HepG2 (cell line): ENCODE measurements at regions not wholly inside any gene's neighbourhood (a gene's known extent, or its start where the extent isn't known, plus 50 kb on each side); places are given as distances from the start of the nearest gene placed in this dataset.

ENCODE experiments used
- CREB1 ChIP-seq, 2 experiments: fragments of 450-650 bp in 1 of 2; IDR thresholded peaks; 2 replicates each; pipeline ENCODE4 v1.6.1; 2016 to 2017; ENCODE audit warnings: control low read depth in 1 of 2, mild to moderate bottlenecking in 1 of 2, missing compliant biosample characterization in 1 of 2, missing genetic modification characterization in 1 of 2
- CTCF ChIP-seq: sonication (generic); formaldehyde crosslinking; IDR thresholded peaks from 2 replicates; pipeline ENCODE4 v1.5.0; 2020; ENCODE audit warnings: mild to moderate bottlenecking, missing genetic modification reagents, moderate library complexity
- ELF3 ChIP-seq: IDR thresholded peaks from 2 replicates; pipeline ENCODE4 v1.6.1; 2016; ENCODE audit warnings: missing genetic modification reagents, missing compliant biosample characterization
- FOXA1 ChIP-seq, 2 experiments: fragments of 450-650 bp in 1 of 2; sonication (generic) in 1 of 2; formaldehyde crosslinking in 1 of 2; IDR thresholded peaks; 2 replicates each; pipeline versions ENCODE4 v1.4.0 to v1.6.1; 2016 to 2020; ENCODE audit warnings: missing genetic modification reagents in 1 of 2
- FOXA3 ChIP-seq: IDR thresholded peaks from 2 replicates; pipeline ENCODE4 v1.6.1; 2016; ENCODE audit warnings: missing genetic modification reagents, missing compliant biosample characterization
- FOXM1 ChIP-seq: sonication (generic); formaldehyde crosslinking; IDR thresholded peaks from 2 replicates; pipeline ENCODE4 v1.5.0; 2020; ENCODE audit warnings: missing genetic modification reagents
- HIC2 ChIP-seq: sonication (generic); formaldehyde crosslinking; IDR thresholded peaks from 2 replicates; pipeline ENCODE4 v1.9.0; 2022; ENCODE audit warnings: low read depth, missing genetic modification reagents
- MLX ChIP-seq: IDR thresholded peaks from 2 replicates; pipeline ENCODE4 v1.6.1; 2016
- NFYB ChIP-seq: sonication (generic); formaldehyde crosslinking; IDR thresholded peaks from 2 replicates; pipeline ENCODE4 v1.4.0; 2020; ENCODE audit warnings: missing genetic modification reagents
- PPARG ChIP-seq: conservative IDR thresholded peaks from 2 replicates; pipeline ENCODE4 v1.6.1; 2016; ENCODE audit warnings: missing biosample characterization, missing genetic modification reagents
- RARA ChIP-seq: IDR thresholded peaks from 2 replicates; pipeline ENCODE4 v1.6.1; 2016; ENCODE audit warnings: missing genetic modification reagents, missing compliant biosample characterization
- SALL1 ChIP-seq: sonication (generic); formaldehyde crosslinking; IDR thresholded peaks from 2 replicates; pipeline ENCODE4 v1.8.0; 2022; ENCODE audit warnings: mild to moderate bottlenecking, missing genetic modification reagents
- ZNF484 ChIP-seq: sonication (generic); formaldehyde crosslinking; IDR thresholded peaks from 2 replicates; pipeline ENCODE4 v1.5.1; 2020; ENCODE audit warnings: mild to moderate bottlenecking, low read depth, missing genetic modification reagents, borderline replicate concordance

GRCh38 chr3:14335774-14336748 lies 66.3 kb upstream of the SLC6A6 start (continued):
- TF ChIP-seq MLX (CRISPR knock-in tag): 0 out of 2 replicates have a peak, but pooled peaks have one; percentile 26
- TF ChIP-seq CREB1 (IDR thresholded peaks at IDR 0.05): 0 out of 2 replicates have a peak, but pooled peaks have one; percentile 8
- no peak for TF ChIP-seq CREB1 (CRISPR knock-in tag; IDR thresholded peaks at IDR 0.05)
- peak; percentile 55; the same call in 1 of the 2 replicates for TF ChIP-seq PPARG (CRISPR knock-in tag)
- peak; percentile 56; the same call in 1 of the 2 replicates for TF ChIP-seq ELF3 (CRISPR knock-in tag)
- peak; percentile 50; the same call in 1 of the 2 replicates for TF ChIP-seq SALL1 (CRISPR knock-in tag)
- TF ChIP-seq FOXA3: peak; percentile 60
- no peak for TF ChIP-seq CTCF (CRISPR knock-in tag)
- no peak for TF ChIP-seq FOXM1
- peak; percentile 43; the same call in 1 of the 2 replicates for TF ChIP-seq NFYB
- no peak for TF ChIP-seq ZNF484
- no peak for TF ChIP-seq FOXA1 (IDR thresholded peaks at IDR 0.05)
- TF ChIP-seq FOXA1 (CRISPR knock-in tag; IDR thresholded peaks at IDR 0.05): peak; percentile 36; the same call in 1 of the 2 replicates
- TF ChIP-seq RARA (CRISPR knock-in tag): peak; percentile 60
- peak; percentile 59; the same call in 1 of the 2 replicates for TF ChIP-seq HIC2
